ENCODE measurements at regions not wholly inside any gene's neighbourhood (a gene's known extent, or its start where the extent isn't known, plus 50 kb on each side); places are given as distances from the start of the nearest gene placed in this dataset.

DNA sequence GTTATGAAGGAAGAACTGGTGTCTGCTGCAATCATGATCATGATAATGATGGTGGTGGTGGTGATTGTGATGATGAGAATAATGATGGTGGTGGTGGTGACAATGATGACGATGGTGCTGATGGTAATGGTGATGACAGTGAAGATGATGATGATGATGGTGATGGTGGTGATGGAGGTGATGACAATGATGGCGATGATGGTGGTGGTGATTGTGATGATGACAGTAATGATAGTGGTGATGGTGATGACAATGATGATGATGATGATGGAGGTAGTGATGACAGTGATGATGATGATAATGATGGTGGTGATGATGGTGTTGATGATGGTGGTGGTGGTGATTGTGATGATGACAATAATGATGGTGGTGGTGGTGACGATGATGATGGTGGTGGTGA, 52.8 kb upstream of the ANO1 start:
- intact Hi-C loops (cut with DNase I): no loop called here
- Histone ChIP-seq H3K27me3 (no peaks in the 10 kb centered on the region), H3K36me3 (no peaks in the 10 kb centered on the region), H3K9me3 (no peaks in the 10 kb centered on the region), H3K4me3 (no peak overlapping the region), H3K27ac (no peak overlapping the region), H3K4me1 (ENCODE audit: insufficient read depth) (no peaks in the 10 kb centered on the region)
- TF ChIP-seq EP300 (IDR thresholded peaks at IDR 0.05): no peak
- TF ChIP-seq POLR2A (IDR thresholded peaks at IDR 0.05): no peak
- TF ChIP-seq, protein P1, sequence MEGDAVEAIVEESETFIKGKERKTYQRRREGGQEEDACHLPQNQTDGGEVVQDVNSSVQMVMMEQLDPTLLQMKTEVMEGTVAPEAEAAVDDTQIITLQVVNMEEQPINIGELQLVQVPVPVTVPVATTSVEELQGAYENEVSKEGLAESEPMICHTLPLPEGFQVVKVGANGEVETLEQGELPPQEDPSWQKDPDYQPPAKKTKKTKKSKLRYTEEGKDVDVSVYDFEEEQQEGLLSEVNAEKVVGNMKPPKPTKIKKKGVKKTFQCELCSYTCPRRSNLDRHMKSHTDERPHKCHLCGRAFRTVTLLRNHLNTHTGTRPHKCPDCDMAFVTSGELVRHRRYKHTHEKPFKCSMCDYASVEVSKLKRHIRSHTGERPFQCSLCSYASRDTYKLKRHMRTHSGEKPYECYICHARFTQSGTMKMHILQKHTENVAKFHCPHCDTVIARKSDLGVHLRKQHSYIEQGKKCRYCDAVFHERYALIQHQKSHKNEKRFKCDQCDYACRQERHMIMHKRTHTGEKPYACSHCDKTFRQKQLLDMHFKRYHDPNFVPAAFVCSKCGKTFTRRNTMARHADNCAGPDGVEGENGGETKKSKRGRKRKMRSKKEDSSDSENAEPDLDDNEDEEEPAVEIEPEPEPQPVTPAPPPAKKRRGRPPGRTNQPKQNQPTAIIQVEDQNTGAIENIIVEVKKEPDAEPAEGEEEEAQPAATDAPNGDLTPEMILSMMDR (IDR thresholded peaks at IDR 0.05): no peak
- WGBS, 3 donors: 93 to 97% (median 95%) methylated on average over 3 of the region's 3 CpGs
- DNase-seq: no peak

GRCh38 chr11:70026012-70026411, 52.1 kb upstream of the ANO1 start:
- no peaks in the 10 kb centered on the region for H3K36me3 ChIP-seq
- no peak overlapping the region for H3K4me3 ChIP-seq
- TF ChIP-seq EP300 (IDR thresholded peaks at IDR 0.05): no peak
- TF ChIP-seq, protein P1 (IDR thresholded peaks at IDR 0.05): no peak
- TF ChIP-seq POLR2A (IDR thresholded peaks at IDR 0.05): no peak
- DNase-seq: no peak
- no peaks in the 10 kb centered on the region for H3K9me3 ChIP-seq
- intact Hi-C loops (cut with DNase I): no loop called here
- H3K27me3 ChIP-seq: no peaks in the 10 kb centered on the region
- no peak overlapping the region for H3K27ac ChIP-seq
- WGBS, 3 donors: 80 to 93% (median 85%) methylated on average over 3 of the region's 3 CpGs
- no peaks in the 10 kb centered on the region for H3K4me1 ChIP-seq (ENCODE audit: insufficient read depth)

DNA sequence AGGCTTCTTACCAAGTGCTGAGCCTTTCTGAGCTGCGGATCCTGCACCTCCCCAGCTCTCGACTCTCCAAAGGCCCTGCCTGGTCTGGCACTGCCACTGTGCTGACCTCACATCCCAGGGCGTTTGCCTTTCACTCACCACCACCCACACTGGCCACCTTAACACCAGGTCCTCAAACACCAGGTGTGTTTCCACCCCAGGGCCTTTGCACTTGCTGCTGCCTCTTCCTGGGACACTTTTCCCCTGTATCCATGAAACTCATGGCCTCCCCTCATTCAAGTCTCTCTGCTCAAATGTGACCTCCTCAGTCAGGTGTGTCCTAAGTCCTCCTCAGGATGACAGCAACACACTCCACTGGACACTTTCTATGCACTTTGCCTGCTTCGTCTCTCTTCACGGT, 51.4 kb upstream of the ANO1 start:
- intact Hi-C loops (cut with DNase I): no loop called here
- no peak overlapping the region for H3K4me3 ChIP-seq
- H3K4me1 ChIP-seq (ENCODE audit: insufficient read depth): no peaks in the 10 kb centered on the region
- no peak for TF ChIP-seq EP300 (IDR thresholded peaks at IDR 0.05)
- no peak for TF ChIP-seq POLR2A (IDR thresholded peaks at IDR 0.05)
- TF ChIP-seq, protein P1 (IDR thresholded peaks at IDR 0.05): no peak
- H3K27me3 ChIP-seq: no peaks in the 10 kb centered on the region
- WGBS, 3 donors: 79 to 90% (median 89%) methylated on average over 5 of the region's 5 CpGs
- no peaks in the 10 kb centered on the region for H3K36me3 ChIP-seq
- DNase-seq: no peak
- H3K9me3 ChIP-seq: no peaks in the 10 kb centered on the region
- H3K27ac ChIP-seq: no peak overlapping the region

- no peak for TF ChIP-seq EP300 (IDR thresholded peaks at IDR 0.05)
- no peak for TF ChIP-seq POLR2A (IDR thresholded peaks at IDR 0.05)
- TF ChIP-seq, protein P1 (IDR thresholded peaks at IDR 0.05): no peak
- WGBS, 3 donors: 81 to 83% (median 83%) methylated on average over 8 of the region's 8 CpGs
- intact Hi-C loops (cut with DNase I): no loop called here
- no peak for DNase-seq
- Histone ChIP-seq H3K4me1 (ENCODE audit: insufficient read depth) (no peaks in the 10 kb centered on the region), H3K27me3 (no peaks in the 10 kb centered on the region), H3K27ac (no peak overlapping the region), H3K9me3 (no peaks in the 10 kb centered on the region), H3K36me3 (no peaks in the 10 kb centered on the region), H3K4me3 (no peak overlapping the region)
Observed at GRCh38 chr11:70027451-70027850, 50.7 kb upstream of the ANO1 start.

All from ovary (tissue), 7 donors.